OCI-LY1 (cell line): ENCODE measurements at regions not wholly inside any gene's neighbourhood (a gene's known extent, or its start where the extent isn't known, plus 50 kb on each side); places are given as distances from the start of the nearest gene placed in this dataset.

Source experiments
- CTCF ChIP-seq: fragments of 200-600 bp; sonication (generic), shearing (Covaris generic); IDR thresholded peaks from 2 replicates; pipeline ENCODE4 v1.5.1; 2017; ENCODE audit warnings: mild to moderate bottlenecking, antibody characterized with exemption, low read length, moderate library complexity, mixed read lengths
- EZH2 ChIP-seq: fragments of 200-600 bp; sonication (generic), shearing (Covaris generic); IDR thresholded peaks from 2 replicates; pipeline ENCODE4 v1.8.0; 2017; ENCODE audit warnings: borderline replicate concordance, mixed run types, mild to moderate bottlenecking, antibody characterized with exemption, low read length, moderate library complexity, mixed read lengths

GRCh38 chr13:80515296-80515695 lies 174.4 kb upstream of the SPRY2 start:
- TF ChIP-seq EZH2 = no peak
- TF ChIP-seq CTCF = no peak
